H1 (cell line): ENCODE measurements at regions not wholly inside any gene's neighbourhood (a gene's known extent, or its start where the extent isn't known, plus 50 kb on each side); places are given as distances from the start of the nearest gene placed in this dataset.

Experiments used
- CTCF ChIA-PET: fragments of 300-600 bp; sonication (Branson Sonifier 250); formaldehyde crosslinking; loops from one replicate; lab custom pipeline; 2021; ENCODE audit not compliant: partially characterized antibody; lab: Charles Lee
- POLR2A ChIA-PET: fragments of 300-600 bp; sonication (Branson Sonifier 250); formaldehyde crosslinking; loops from one replicate; lab custom pipeline; 2021; ENCODE audit warnings: inconsistent platforms; ENCODE audit not compliant: partially characterized antibody; lab: Charles Lee
- DNase-seq, 2 experiments: peaks; one replicate each; pipeline versions ENCODE4 v3.0.0 to v3.0.0-alpha.2; 2010 to 2022; ENCODE audit warnings: low spot score in 2 of 2, low read depth in 1 of 2, mixed read lengths in 1 of 2
- FAIRE-seq: peaks from 2 replicates; lab custom pipeline; 2011; peaks lifted over from hg19 to GRCh38; lab: Jason Lieb, UNC
- H2AFZ ChIP-seq: 2 replicates; pipeline ENCODE4 v1.8.1; 2012; ENCODE audit warnings: low read length, inconsistent platforms
- H2AK5ac ChIP-seq: 2 replicates; pipeline ENCODE4 v1.6.1; 2013; ENCODE audit warnings: low read depth, low read length
- H2BK120ac ChIP-seq: replicated peaks from 2 replicates; pipeline ENCODE3; 2013; ENCODE audit warnings: low read depth, low read length, inconsistent platforms
- H2BK12ac ChIP-seq: 2 replicates; pipeline ENCODE4 v1.6.1; 2013; ENCODE audit warnings: low read depth, low read length
- H2BK15ac ChIP-seq: 2 replicates; pipeline ENCODE4 v1.6.1; 2013; ENCODE audit warnings: low read length
- H2BK20ac ChIP-seq: 2 replicates; pipeline ENCODE4 v1.6.1; 2013; ENCODE audit warnings: low read length
- H2BK5ac ChIP-seq: 2 replicates; pipeline ENCODE4 v1.6.1; 2013; ENCODE audit warnings: low read depth, low read length
- H3K14ac ChIP-seq: 2 replicates; pipeline ENCODE4 v1.6.1; 2013; ENCODE audit warnings: inconsistent platforms; ENCODE audit not compliant: insufficient read length
- H3K18ac ChIP-seq: 2 replicates; pipeline ENCODE4 v1.6.1; 2013; ENCODE audit warnings: low read length; ENCODE audit errors: extremely low read depth
- H3K23ac ChIP-seq: 2 replicates; pipeline ENCODE4 v1.6.1; 2013; ENCODE audit warnings: inconsistent platforms; ENCODE audit not compliant: insufficient read length
- H3K23me2 ChIP-seq: 2 replicates; pipeline ENCODE4 v1.6.1; 2013; ENCODE audit warnings: low read depth, low read length
- H3K27ac ChIP-seq: 2 replicates; pipeline ENCODE4 v1.6.1; 2011; ENCODE audit warnings: low read depth, low read length, inconsistent platforms
- H3K27me3 ChIP-seq, 4 experiments: replicated peaks in 1 of 4; 1 replicate in 1 of 4; 2 replicates in 3 of 4; pipeline versions ENCODE4 v1.6.1 to v1.8.1; 2011 to 2013; ENCODE audit warnings: low read length in 3 of 4, mild to moderate bottlenecking in 3 of 4, inconsistent platforms in 2 of 4, mixed read lengths in 2 of 4, moderate library complexity in 1 of 4; ENCODE audit not compliant: control insufficient read depth in 3 of 4, insufficient read depth in 3 of 4; ENCODE audit errors: extremely low read depth in 1 of 4
- H3K36me3 ChIP-seq, 4 experiments: 2 replicates each; pipeline versions ENCODE4 v1.6.1 to v1.8.1; 2011 to 2013; ENCODE audit warnings: mild to moderate bottlenecking in 4 of 4, low read length in 3 of 4, moderate library complexity in 2 of 4, control low read depth in 1 of 4, inconsistent platforms in 1 of 4; ENCODE audit not compliant: insufficient read depth in 4 of 4, control insufficient read depth in 2 of 4
- H3K4ac ChIP-seq: replicated peaks from 2 replicates; pipeline ENCODE3; 2013; ENCODE audit warnings: low read length, low read depth, mixed read lengths, inconsistent platforms; ENCODE audit not compliant: insufficient read length
- H3K4me1 ChIP-seq, 4 experiments: replicated peaks in 1 of 4; 1 replicate in 1 of 4; 2 replicates in 3 of 4; pipeline versions ENCODE4 v1.6.1 to v1.8.1; 2011 to 2013; ENCODE audit warnings: low read length in 3 of 4, inconsistent platforms in 2 of 4, mixed read lengths in 1 of 4; ENCODE audit not compliant: insufficient read depth in 4 of 4, control insufficient read depth in 3 of 4
- H3K4me2 ChIP-seq, 2 experiments: 2 replicates each; pipeline versions ENCODE4 v1.6.1 to v1.8.1; 2011 to 2013; ENCODE audit warnings: low read depth in 2 of 2, low read length in 2 of 2, control low read depth in 1 of 2, inconsistent platforms in 1 of 2, mild to moderate bottlenecking in 1 of 2; ENCODE audit not compliant: insufficient read depth in 1 of 2
- H3K4me3 ChIP-seq, 4 experiments: fragments of 200-600, 300-600 bp in 1 of 4; sonication (generic), shearing (Covaris generic), sonication (Bioruptor Twin) in 1 of 4; 2 replicates each; pipeline versions ENCODE4 v1.5.1 to v1.8.1; 2011 to 2016; ENCODE audit warnings: low read length in 4 of 4, low read depth in 3 of 4, control low read depth in 2 of 4, inconsistent platforms in 2 of 4, mild to moderate bottlenecking in 2 of 4, mixed read lengths in 1 of 4, moderate library complexity in 1 of 4; ENCODE audit not compliant: insufficient read depth in 2 of 4; ENCODE audit errors: extremely low read depth in 1 of 4
- H3K56ac ChIP-seq: replicated peaks from 2 replicates; pipeline ENCODE3; 2013; ENCODE audit warnings: low read depth, mild to moderate bottlenecking, mixed read lengths, low read length, inconsistent platforms; ENCODE audit not compliant: insufficient read length
- H3K79me1 ChIP-seq: 2 replicates; pipeline ENCODE4 v1.6.1; 2013; ENCODE audit warnings: low read depth, low read length, control low read depth
- H3K79me2 ChIP-seq, 2 experiments: 2 replicates each; pipeline versions ENCODE4 v1.6.1 to v1.8.1; 2012 to 2013; ENCODE audit warnings: low read length in 2 of 2, mild to moderate bottlenecking in 2 of 2, inconsistent platforms in 1 of 2; ENCODE audit not compliant: insufficient read depth in 2 of 2, control insufficient read depth in 1 of 2
- H3K9ac ChIP-seq, 4 experiments: replicated peaks in 1 of 4; 1 replicate in 1 of 4; 2 replicates in 3 of 4; pipeline versions ENCODE4 v1.6.1 to v1.8.1; 2011 to 2013; ENCODE audit warnings: low read depth in 3 of 4, low read length in 3 of 4, control low read depth in 2 of 4, mild to moderate bottlenecking in 2 of 4, moderate library complexity in 2 of 4, inconsistent platforms in 1 of 4; ENCODE audit errors: extremely low read depth in 1 of 4
- H3K9me3 ChIP-seq, 2 experiments: 2 replicates each; pipeline versions ENCODE4 v1.6.1 to v1.8.1; 2012 to 2013; ENCODE audit warnings: mild to moderate bottlenecking in 2 of 2, moderate library complexity in 2 of 2, control low read depth in 1 of 2, inconsistent platforms in 1 of 2, low read depth in 1 of 2, low read length in 1 of 2, mixed read lengths in 1 of 2; ENCODE audit not compliant: insufficient read depth in 2 of 2
- H4K20me1 ChIP-seq, 2 experiments: replicated peaks in 1 of 2; 2 replicates each; pipeline versions ENCODE3 to v1.8.1; 2011 to 2013; ENCODE audit warnings: inconsistent platforms in 2 of 2, low read length in 2 of 2, mild to moderate bottlenecking in 1 of 2; ENCODE audit not compliant: insufficient read depth in 2 of 2, control insufficient read depth in 1 of 2
- H4K5ac ChIP-seq: 2 replicates; pipeline ENCODE4 v1.6.1; 2013; ENCODE audit warnings: low read length, low read depth, mixed read lengths, inconsistent platforms; ENCODE audit not compliant: insufficient read length
- H4K8ac ChIP-seq: 2 replicates; pipeline ENCODE4 v1.8.0; 2013; ENCODE audit warnings: mild to moderate bottlenecking, moderate library complexity, low read length, inconsistent platforms; ENCODE audit not compliant: insufficient read depth; ENCODE audit errors: extremely low read depth
- H4K91ac ChIP-seq: replicated peaks from 2 replicates; pipeline ENCODE3; 2013; ENCODE audit warnings: low read length, mixed read lengths, inconsistent platforms; ENCODE audit not compliant: insufficient read length
- CREB1 ChIP-seq: IDR thresholded peaks from 2 replicates; pipeline ENCODE4 v1.6.1; 2012; ENCODE audit warnings: inconsistent platforms
- HDAC6 ChIP-seq: IDR thresholded peaks from one replicate; pipeline ENCODE4 v1.7.1; 2012; ENCODE audit warnings: low read depth, mild to moderate bottlenecking, inconsistent platforms, low read length, moderate library complexity
- KDM1A ChIP-seq: fragments of 200-600, 300-600 bp; sonication (generic); IDR thresholded peaks from 2 replicates; pipeline ENCODE4 v1.7.1; 2016; ENCODE audit warnings: mild to moderate bottlenecking, low read length, borderline replicate concordance
- NRF1 ChIP-seq: IDR thresholded peaks from 2 replicates; pipeline ENCODE4 v1.6.1; 2011; ENCODE audit warnings: mild to moderate bottlenecking, low read depth, low read length, improper control_type of control experiment
- RAD21 ChIP-seq, 2 experiments: IDR thresholded peaks in 1 of 2; conservative IDR thresholded peaks in 1 of 2; 2 replicates each; pipeline ENCODE4 v1.6.1; 2011; ENCODE audit warnings: low read depth in 2 of 2, low read length in 2 of 2, improper control_type of control experiment in 1 of 2, inconsistent platforms in 1 of 2, mild to moderate bottlenecking in 1 of 2, moderate library complexity in 1 of 2
- RXRA ChIP-seq: IDR thresholded peaks from 2 replicates; pipeline ENCODE4 v1.6.1; 2011; ENCODE audit warnings: low read depth, mild to moderate bottlenecking, low read length, moderate library complexity; ENCODE audit not compliant: insufficient read depth
- TAF7 ChIP-seq: optimal IDR thresholded peaks from 2 replicates; pipeline ENCODE3; 2011; ENCODE audit warnings: low read depth, mild to moderate bottlenecking, inconsistent platforms, low read length, moderate library complexity, borderline replicate concordance
- USF2 ChIP-seq: IDR thresholded peaks from 2 replicates; pipeline ENCODE4 v1.6.1; 2011; ENCODE audit warnings: low read length, improper control_type of control experiment
- WGBS, 2 experiments: shearing (Covaris generic) in 1 of 2; methylation state at CpG; one replicate each; pipeline versions ENCODE4 v1.1.6 to v1.1.7; 2013 to 2015; ENCODE audit warnings: low lambda C conversion rate in 2 of 2, mixed read lengths in 2 of 2, inconsistent platforms in 1 of 2, low coverage in 1 of 2, missing lambda C conversion rate in 1 of 2; ENCODE audit not compliant: insufficient replicate concordance in 2 of 2, insufficient coverage in 1 of 2, insufficient read length in 1 of 2; ENCODE audit errors: extremely low coverage in 1 of 2, missing lambda C conversion rate in 1 of 2; 5-methylcytosine and 5-hydroxymethylcytosine counted together
- TF ChIP-seq, protein P1 (sequence below), 3 experiments: IDR thresholded peaks; 1 replicate in 2 of 3; 2 replicates in 1 of 3; pipeline versions ENCODE4 v1.5.1 to v1.6.1; 2011; ENCODE audit warnings: low read length in 3 of 3, mild to moderate bottlenecking in 3 of 3, inconsistent platforms in 2 of 3, low read depth in 1 of 3, moderate library complexity in 1 of 3; ENCODE audit not compliant: insufficient read depth in 1 of 3; ENCODE audit errors: control extremely low read depth in 1 of 3

DNA sequence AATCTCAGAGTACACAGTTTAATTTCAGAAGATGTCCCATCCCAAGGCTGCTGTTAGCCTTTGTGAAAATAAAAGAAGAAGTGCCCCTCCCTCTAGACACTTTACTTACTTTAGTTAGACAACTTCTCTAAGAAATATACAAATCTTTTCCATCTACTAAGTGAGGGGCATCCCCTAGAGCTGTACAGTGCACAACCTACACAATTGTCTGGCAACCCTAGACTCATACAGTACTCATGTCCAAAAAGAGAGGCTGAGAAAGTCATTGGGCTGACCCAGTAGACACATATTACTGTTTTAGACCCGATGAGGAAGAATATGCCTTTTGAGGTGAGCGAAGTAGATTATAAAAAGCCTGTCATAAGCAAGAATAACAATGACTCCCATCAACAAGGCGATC is 297.6 kb downstream of the IDS start:
- no peak overlapping the region for H2BK20ac ChIP-seq
- 89% methylated on average over 2 of the region's 3 CpGs; no CpG with 5 or more reads in 1 of the 2 experiments for WGBS, 2 experiments
- TF ChIP-seq CREB1 (no peak), RAD21 (IDR thresholded peaks at IDR 0.05 in 1 of 2, conservative IDR thresholded peaks at IDR 0.05 in 1 of 2; ENCODE audit: low read depth in 2 of 2, low read length in 2 of 2) (no peak), KDM1A (no peak), TAF7 (no peak), RXRA (no peak), NRF1 (no peak), USF2 (no peak), HDAC6 (no peak)
- TF ChIP-seq, protein P1, sequence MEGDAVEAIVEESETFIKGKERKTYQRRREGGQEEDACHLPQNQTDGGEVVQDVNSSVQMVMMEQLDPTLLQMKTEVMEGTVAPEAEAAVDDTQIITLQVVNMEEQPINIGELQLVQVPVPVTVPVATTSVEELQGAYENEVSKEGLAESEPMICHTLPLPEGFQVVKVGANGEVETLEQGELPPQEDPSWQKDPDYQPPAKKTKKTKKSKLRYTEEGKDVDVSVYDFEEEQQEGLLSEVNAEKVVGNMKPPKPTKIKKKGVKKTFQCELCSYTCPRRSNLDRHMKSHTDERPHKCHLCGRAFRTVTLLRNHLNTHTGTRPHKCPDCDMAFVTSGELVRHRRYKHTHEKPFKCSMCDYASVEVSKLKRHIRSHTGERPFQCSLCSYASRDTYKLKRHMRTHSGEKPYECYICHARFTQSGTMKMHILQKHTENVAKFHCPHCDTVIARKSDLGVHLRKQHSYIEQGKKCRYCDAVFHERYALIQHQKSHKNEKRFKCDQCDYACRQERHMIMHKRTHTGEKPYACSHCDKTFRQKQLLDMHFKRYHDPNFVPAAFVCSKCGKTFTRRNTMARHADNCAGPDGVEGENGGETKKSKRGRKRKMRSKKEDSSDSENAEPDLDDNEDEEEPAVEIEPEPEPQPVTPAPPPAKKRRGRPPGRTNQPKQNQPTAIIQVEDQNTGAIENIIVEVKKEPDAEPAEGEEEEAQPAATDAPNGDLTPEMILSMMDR (IDR thresholded peaks at IDR 0.05; ENCODE audit: control extremely low read depth in 1 of 3, insufficient read depth in 1 of 3, low read depth in 1 of 3, low read length in 3 of 3) = no peak
- no peak overlapping the region for H2AFZ ChIP-seq
- ChIA-PET POLR2A (no interaction called here), CTCF (no interaction called here)
- no peaks in the 10 kb centered on the region for H3K27me3 ChIP-seq
- H3K18ac ChIP-seq = no peak overlapping the region
- DNase-seq (no peak), FAIRE-seq (no peak)
- H3K4me3 ChIP-seq = no peak overlapping the region
- no peak overlapping the region for H2BK12ac ChIP-seq
- H3K9ac ChIP-seq = no peak overlapping the region
- H3K4me2 ChIP-seq = no peak overlapping the region
- H3K4ac ChIP-seq = no peak overlapping the region
- H2BK15ac ChIP-seq = no peak overlapping the region
- H3K56ac ChIP-seq = no peak overlapping the region
- no peak overlapping the region for H2BK5ac ChIP-seq
- H4K91ac ChIP-seq = no peak overlapping the region
- no peaks in the 10 kb centered on the region for H3K9me3 ChIP-seq
- no peak overlapping the region for H2BK120ac ChIP-seq
- no peak overlapping the region for H3K14ac ChIP-seq
- no peak overlapping the region for H4K8ac ChIP-seq
- H3K79me1 ChIP-seq = no peaks in the 10 kb centered on the region
- no peaks in the 10 kb centered on the region for H3K79me2 ChIP-seq
- no peak overlapping the region for H3K23ac ChIP-seq
- no peaks in the 10 kb centered on the region for H4K20me1 ChIP-seq
- no peaks in the 10 kb centered on the region for H3K23me2 ChIP-seq
- no peak overlapping the region for H4K5ac ChIP-seq
- no peaks in the 10 kb centered on the region for H3K4me1 ChIP-seq
- H3K36me3 ChIP-seq = no peaks in the 10 kb centered on the region
- H2AK5ac ChIP-seq = no peak overlapping the region
- H3K27ac ChIP-seq = no peak overlapping the region
